ENCODE measurements at regions not wholly inside any gene's neighbourhood (a gene's known extent, or its start where the extent isn't known, plus 50 kb on each side); places are given as distances from the start of the nearest gene placed in this dataset.

DNA sequence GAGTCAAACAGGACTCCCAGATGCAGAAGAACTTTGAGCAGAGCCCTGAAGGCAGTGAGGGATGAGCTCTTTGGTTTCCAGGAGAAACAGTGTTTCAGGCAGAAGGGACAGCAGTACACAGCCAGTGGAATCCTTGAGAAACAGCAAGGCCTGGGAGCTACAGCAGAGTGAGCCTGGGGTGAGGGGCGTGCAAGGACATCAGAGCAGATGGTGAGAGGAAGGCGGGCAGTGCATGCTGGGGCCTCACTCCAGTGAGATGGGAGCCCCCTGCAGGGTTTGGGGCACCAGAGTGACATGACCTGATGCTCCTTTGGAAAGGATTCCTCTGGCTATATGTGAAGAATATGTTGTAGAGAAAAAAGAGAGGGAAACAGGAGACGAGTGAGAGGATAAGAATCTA, 98.1 kb upstream of the EGFL6 start:
- TF ChIP-seq, protein P1, sequence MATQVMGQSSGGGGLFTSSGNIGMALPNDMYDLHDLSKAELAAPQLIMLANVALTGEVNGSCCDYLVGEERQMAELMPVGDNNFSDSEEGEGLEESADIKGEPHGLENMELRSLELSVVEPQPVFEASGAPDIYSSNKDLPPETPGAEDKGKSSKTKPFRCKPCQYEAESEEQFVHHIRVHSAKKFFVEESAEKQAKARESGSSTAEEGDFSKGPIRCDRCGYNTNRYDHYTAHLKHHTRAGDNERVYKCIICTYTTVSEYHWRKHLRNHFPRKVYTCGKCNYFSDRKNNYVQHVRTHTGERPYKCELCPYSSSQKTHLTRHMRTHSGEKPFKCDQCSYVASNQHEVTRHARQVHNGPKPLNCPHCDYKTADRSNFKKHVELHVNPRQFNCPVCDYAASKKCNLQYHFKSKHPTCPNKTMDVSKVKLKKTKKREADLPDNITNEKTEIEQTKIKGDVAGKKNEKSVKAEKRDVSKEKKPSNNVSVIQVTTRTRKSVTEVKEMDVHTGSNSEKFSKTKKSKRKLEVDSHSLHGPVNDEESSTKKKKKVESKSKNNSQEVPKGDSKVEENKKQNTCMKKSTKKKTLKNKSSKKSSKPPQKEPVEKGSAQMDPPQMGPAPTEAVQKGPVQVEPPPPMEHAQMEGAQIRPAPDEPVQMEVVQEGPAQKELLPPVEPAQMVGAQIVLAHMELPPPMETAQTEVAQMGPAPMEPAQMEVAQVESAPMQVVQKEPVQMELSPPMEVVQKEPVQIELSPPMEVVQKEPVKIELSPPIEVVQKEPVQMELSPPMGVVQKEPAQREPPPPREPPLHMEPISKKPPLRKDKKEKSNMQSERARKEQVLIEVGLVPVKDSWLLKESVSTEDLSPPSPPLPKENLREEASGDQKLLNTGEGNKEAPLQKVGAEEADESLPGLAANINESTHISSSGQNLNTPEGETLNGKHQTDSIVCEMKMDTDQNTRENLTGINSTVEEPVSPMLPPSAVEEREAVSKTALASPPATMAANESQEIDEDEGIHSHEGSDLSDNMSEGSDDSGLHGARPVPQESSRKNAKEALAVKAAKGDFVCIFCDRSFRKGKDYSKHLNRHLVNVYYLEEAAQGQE (IDR thresholded peaks at IDR 0.05; ENCODE audit: low read depth, low read length) = no peak
- TF ChIP-seq, protein P2, sequence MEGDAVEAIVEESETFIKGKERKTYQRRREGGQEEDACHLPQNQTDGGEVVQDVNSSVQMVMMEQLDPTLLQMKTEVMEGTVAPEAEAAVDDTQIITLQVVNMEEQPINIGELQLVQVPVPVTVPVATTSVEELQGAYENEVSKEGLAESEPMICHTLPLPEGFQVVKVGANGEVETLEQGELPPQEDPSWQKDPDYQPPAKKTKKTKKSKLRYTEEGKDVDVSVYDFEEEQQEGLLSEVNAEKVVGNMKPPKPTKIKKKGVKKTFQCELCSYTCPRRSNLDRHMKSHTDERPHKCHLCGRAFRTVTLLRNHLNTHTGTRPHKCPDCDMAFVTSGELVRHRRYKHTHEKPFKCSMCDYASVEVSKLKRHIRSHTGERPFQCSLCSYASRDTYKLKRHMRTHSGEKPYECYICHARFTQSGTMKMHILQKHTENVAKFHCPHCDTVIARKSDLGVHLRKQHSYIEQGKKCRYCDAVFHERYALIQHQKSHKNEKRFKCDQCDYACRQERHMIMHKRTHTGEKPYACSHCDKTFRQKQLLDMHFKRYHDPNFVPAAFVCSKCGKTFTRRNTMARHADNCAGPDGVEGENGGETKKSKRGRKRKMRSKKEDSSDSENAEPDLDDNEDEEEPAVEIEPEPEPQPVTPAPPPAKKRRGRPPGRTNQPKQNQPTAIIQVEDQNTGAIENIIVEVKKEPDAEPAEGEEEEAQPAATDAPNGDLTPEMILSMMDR (IDR thresholded peaks at IDR 0.05) = no peak
- TF ChIP-seq POLR2AphosphoS5 (IDR thresholded peaks at IDR 0.05; ENCODE audit: low read depth, low read length) (no peak), RAD21 (IDR thresholded peaks at IDR 0.05; ENCODE audit: low read length) (no peak), FOXM1 (IDR thresholded peaks at IDR 0.05; ENCODE audit: low read depth) (no peak), CHD2 (IDR thresholded peaks at IDR 0.05; ENCODE audit: low read length, partially characterized antibody) (no peak)
